ENCODE measurements at regions not wholly inside any gene's neighbourhood (a gene's known extent, or its start where the extent isn't known, plus 50 kb on each side); places are given as distances from the start of the nearest gene placed in this dataset.
"Not testable (repeated sequence)": the region's sequence is repeated elsewhere in the genome, so short reads cannot be mapped to it uniquely, and the experiment has no call there.

DNA sequence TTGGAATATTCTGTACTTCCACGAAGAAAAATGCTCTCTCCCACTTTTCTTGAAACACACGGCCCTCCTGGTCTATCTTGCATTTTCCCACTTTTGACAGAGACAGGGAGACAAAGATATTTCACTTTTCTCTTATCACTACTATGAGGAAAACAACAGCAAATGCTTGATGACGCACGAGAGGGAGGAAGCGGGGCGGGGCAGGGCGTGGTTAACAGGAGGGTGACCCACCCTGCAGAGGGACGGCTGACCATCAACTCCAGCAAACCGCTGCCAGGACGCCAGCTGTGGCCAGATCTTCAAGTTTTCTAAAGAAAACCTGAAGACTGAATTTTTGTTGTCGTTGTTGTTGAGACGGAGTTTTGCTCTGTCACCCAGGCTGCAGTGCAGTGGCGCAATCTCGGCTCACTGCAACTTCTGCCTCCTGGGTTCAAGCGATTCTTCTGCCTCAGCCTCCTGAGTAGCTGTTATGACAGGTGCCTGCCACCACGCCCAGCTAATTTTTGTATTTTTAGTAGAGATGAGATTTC, 63.8 kb downstream of the NSUN5 start:
- DNase-seq, result not testable (repeated sequence)

GRCh38 chr7:73234994-73235717, 73.5 kb downstream of the NSUN5 start:
- peak; percentile 90 for DNase-seq

DNA sequence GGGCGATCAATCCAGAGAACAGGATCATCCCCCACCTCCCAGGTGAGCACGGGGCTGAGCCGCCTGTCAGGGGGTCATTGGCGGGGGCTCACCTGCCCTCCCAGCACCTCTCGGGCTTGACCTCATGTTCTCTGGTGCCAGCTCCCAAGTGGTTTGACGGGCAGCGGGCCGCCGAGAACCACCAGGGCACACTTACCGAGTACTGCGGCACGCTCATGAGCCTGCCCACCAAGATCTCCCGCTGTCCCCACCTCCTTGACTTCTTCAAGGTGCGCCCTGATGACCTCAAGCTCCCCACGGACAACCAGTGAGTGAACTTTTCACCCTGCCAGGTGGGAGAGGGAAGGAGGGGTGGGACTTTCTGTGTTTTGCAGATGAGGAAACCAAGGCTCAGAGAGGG, 82.9 kb downstream of the NSUN5 start:
- not testable (repeated sequence) for DNase-seq

DNA sequence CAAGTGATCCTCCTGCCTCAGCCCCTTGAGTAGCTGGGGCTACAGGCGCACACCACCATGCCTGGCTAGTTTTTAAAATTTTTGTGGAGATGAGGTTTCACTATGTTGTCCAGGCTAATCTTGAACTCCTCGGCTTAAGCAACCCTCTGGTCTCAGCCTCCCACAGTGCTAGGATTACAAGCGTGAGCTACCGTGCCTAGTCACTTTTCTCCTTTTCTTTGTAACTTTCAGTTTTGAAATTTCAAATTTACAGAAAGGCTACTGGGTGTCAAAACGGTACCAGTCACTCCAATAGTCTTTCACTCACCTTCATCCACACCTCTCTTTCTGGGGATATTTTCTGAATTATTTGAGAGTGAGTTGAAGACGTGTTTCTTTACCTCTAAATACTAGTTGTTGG, 86.9 kb downstream of the NSUN5 start:
- DNase-seq, result not testable (repeated sequence)

DNA sequence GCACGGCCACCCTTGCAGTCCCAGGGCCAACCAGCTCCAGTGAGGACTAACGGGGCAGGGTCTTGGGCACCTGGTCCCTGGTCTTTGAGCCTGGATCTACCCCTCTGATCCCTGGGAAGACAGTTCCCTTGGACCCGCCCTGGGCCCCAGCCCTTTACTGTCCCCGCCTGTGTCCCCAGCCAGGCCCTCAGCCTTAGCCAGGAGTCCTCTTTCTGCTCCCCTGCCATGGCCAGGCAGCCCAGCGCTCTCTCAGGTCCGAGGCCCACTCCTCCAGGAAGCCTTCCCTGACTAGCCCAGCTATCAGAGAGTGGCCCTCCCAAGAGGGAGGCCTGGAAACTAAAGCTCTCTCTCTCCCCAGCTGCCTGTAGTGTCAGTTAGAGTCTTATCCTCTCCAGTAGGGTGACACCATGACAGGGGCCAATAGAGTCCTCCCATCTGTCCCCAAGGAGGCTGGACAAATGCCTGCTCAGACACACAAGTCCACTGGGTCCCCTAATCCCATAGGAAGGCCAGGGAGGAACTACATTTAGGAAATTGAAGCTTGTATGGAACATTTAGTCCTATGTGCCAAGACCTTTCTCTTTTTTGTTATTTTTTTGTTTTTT, 87.8 kb downstream of the NSUN5 start:
- not testable (repeated sequence) for DNase-seq

- not testable (repeated sequence) for DNase-seq
Observed at GRCh38 chr7:73220357-73220756, 88.3 kb downstream of the NSUN5 start.

GRCh38 chr7:73218802-73219201, 89.8 kb downstream of the NSUN5 start:
- DNase-seq, result not testable (repeated sequence)

GRCh38 chr7:73216046-73216675, 92.5 kb downstream of the NSUN5 start:
- not testable (repeated sequence) for DNase-seq

DNA sequence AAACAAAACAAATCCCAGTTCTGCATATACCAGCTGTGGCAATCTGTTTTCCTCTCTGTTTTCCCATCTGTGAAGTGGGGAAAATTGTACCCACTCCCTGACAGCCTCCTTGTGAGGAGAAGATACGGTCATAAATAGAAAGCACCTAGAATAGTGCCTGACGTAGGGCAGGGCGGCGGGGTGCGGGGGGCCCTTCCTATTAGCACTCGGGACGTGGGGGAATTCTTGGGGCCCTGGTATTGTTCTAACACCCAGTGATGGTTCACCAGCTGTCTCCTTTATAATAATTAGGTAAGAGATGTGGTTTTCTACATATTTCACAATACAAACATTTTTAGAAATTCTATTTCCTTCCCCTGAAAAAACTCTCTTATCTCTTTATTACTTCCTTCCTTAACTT, 93.4 kb downstream of the NSUN5 start:
- not testable (repeated sequence) for DNase-seq

DNA sequence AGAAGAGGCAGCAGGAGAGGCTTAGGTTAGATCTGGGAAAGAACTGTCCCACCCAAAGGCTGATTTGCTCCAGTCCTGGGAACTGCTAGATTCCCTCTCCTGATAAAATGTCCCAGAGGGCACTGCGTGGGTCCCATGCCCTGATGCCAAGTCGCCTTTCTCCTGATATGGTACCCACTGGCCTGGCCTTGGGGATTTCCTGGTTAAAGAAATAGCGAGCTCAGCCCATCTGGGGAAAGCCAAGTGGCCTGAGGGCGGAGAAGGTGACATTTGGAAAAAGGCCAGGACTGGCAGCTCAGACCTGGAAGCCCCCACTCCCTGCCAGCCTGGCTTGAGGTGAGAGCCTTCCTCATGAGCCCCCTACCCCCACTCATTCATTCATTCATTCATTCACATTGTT, 94.2 kb downstream of the NSUN5 start:
- not testable (repeated sequence) for DNase-seq

DNA sequence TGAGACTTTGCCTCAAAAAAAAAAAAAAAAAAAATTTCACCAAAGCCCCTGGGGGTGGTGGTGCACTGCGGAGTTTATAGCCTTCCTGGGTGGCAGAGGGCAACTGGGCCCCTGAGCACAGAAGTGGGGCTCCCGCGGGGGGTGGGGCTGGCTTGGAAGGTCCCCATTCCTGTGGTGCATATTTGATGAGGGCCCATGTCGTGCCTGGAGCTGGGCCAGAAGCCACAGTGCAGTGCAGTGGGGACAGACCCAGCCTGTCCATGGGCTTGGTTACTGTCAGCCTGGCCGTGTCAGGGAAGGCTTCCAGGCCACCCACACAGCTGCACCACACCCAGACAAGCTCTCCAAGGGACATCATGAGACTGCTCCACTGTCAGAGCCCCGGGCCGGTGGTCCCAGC, 95.5 kb downstream of the NSUN5 start:
- DNase-seq, result not testable (repeated sequence)

DNA sequence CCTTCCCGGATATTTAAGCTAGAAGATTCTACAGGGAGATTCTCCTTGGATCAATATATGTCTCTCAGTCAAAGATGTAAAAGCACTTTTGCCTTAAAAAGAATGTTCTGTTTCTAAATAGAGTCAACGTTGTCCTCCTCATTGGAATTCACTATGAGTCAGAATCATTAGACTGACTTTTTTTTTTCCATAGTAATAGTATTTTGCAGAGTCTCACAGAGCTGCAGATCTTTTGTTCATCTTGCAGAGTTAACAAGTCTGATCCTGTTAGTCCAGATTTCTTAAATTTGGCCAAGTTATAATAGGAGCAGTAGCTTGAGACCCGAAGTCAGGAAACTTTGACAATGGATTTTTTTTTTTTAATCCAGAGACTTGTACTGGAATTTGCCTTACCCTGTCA, 103.0 kb downstream of the NSUN5 start:
- DNase-seq, result not testable (repeated sequence)

- not testable (repeated sequence) for DNase-seq
Observed at GRCh38 chr7:73204898-73205297, 103.7 kb downstream of the NSUN5 start.

GRCh38 chr7:73203312-73203711, 105.3 kb downstream of the NSUN5 start:
- not testable (repeated sequence) for DNase-seq

- not testable (repeated sequence) for DNase-seq
Observed at GRCh38 chr7:73201264-73201663, 107.4 kb downstream of the NSUN5 start.

GRCh38 chr7:73200518-73201099, 108.0 kb downstream of the NSUN5 start:
- DNase-seq, result not testable (repeated sequence)

DNA sequence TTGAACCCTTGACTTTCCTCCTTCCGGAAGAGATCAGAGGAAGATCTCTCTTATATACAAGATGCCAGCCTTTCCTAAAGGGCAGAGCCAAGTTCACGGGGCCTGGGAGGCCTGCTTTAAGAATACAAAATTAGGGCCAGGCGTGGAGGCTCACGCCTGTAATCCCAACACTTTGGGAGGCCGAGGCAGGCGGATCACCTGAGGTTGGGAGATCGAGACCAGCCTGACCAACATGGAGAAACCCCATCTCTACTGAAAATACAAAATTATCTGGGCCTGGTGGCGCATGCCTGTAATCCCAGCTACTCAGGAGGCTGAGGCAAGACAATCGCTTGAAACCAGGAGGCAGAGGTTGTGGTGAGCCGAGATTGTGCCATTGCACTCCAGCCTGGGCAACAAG, 108.2 kb upstream of the SPDYE9 start:
- DNase-seq, result not testable (repeated sequence)

- not testable (repeated sequence) for DNase-seq
Observed at GRCh38 chr7:73190483-73191155, 104.8 kb upstream of the SPDYE9 start.

- DNase-seq, result not testable (repeated sequence)
Observed at GRCh38 chr7:73188287-73188686, 102.4 kb upstream of the SPDYE9 start.

DNA sequence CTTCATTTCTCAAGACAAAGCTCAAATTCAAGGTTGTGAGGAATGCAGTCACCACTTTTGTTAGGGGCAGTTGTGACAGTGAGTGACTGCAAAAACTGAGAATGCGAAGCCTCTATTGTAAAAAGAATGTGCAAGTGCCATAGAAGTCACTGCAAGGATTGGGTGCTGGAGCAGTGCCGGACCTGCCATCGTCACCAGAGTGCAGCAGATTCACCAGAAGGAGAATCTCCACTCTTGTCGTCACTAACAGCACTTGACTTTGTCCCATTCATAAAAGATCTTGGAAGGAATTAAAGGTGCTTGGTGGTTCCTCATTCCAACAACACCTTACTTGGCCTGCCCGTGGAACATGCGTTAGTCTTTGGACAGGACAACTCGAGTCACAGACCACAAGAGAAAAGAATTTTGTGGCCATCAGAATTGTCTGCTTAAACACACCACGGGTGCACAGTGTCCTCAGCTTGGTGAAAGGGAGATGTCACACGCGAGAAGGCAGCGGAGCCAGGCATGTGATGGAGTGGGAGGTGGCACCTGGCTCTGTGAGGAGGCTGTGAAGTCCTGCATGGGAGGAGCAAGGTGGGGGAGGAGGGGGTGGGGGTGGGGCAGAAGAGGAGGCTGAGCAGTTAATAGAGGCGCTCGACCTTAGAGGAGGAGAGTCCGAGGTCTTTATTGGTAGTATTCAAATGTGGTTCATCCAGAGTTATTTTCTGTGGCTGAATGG, 100.9 kb upstream of the SPDYE9 start:
- DNase-seq, result not testable (repeated sequence)

- DNase-seq, result not testable (repeated sequence)
Observed at GRCh38 chr7:73176813-73177212, 91.0 kb upstream of the SPDYE9 start.

DNA sequence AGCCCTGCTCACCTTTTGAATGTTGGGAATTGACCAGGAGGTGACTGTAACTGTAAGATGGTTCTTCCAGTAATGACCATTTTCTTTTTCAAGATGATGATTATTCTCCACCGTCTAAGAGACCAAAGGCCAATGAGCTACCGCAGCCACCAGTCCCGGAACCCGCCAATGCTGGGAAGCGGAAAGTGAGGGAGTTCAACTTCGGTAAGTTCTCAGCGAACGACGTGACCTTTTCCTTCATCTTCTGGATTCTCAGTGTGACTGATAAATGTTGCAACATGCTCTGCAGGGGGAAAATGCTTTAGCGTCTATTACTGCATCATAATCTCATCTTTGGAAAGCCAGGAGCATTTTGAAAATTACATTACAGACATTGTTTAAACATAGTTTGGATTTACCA, 89.5 kb upstream of the SPDYE9 start:
- DNase-seq, result not testable (repeated sequence)

Data from activated CD4-positive, alpha-beta T cell treated with anti-CD3 and anti-CD28 coated beads, Interleukin-2, amount 50 U/mL, for 16 hours (primary cell).